ENCODE measurements at regions not wholly inside any gene's neighbourhood (a gene's known extent, or its start where the extent isn't known, plus 50 kb on each side); places are given as distances from the start of the nearest gene placed in this dataset.

DNA sequence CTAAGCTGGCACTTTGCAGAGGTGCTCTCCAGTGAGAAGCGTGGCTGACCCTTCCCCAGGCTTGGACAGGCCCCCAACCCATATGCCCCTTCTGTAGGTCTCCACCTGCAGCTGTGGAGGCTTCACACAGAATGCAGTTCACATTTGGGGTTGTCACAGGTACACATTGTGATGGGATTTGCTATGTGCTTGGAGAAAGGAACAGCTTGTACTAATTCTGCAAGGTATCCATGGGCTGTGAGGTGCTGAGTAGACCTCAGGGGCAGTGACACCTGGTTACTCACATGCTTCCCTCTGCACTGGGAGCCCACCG is 188.9 kb downstream of the CXCL12 start:
- no peak for ATAC-seq
- TF ChIP-seq TOX (CRISPR knock-in tag; IDR thresholded peaks at IDR 0.05; ENCODE audit: borderline replicate concordance): no peak
- TF ChIP-seq, protein P1, sequence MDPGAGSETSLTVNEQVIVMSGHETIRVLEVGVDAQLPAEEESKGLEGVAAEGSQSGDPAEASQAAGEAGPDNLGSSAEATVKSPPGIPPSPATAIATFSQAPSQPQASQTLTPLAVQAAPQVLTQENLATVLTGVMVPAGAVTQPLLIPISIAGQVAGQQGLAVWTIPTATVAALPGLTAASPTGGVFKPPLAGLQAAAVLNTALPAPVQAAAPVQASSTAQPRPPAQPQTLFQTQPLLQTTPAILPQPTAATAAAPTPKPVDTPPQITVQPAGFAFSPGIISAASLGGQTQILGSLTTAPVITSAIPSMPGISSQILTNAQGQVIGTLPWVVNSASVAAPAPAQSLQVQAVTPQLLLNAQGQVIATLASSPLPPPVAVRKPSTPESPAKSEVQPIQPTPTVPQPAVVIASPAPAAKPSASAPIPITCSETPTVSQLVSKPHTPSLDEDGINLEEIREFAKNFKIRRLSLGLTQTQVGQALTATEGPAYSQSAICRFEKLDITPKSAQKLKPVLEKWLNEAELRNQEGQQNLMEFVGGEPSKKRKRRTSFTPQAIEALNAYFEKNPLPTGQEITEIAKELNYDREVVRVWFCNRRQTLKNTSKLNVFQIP (CRISPR knock-in tag; IDR thresholded peaks at IDR 0.05; ENCODE audit: borderline replicate concordance, low read depth): no peak
- TF ChIP-seq, protein P2, sequence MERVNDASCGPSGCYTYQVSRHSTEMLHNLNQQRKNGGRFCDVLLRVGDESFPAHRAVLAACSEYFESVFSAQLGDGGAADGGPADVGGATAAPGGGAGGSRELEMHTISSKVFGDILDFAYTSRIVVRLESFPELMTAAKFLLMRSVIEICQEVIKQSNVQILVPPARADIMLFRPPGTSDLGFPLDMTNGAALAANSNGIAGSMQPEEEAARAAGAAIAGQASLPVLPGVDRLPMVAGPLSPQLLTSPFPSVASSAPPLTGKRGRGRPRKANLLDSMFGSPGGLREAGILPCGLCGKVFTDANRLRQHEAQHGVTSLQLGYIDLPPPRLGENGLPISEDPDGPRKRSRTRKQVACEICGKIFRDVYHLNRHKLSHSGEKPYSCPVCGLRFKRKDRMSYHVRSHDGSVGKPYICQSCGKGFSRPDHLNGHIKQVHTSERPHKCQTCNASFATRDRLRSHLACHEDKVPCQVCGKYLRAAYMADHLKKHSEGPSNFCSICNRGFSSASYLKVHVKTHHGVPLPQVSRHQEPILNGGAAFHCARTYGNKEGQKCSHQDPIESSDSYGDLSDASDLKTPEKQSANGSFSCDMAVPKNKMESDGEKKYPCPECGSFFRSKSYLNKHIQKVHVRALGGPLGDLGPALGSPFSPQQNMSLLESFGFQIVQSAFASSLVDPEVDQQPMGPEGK (CRISPR knock-in tag; IDR thresholded peaks at IDR 0.05; ENCODE audit: borderline replicate concordance): no peak

DNA sequence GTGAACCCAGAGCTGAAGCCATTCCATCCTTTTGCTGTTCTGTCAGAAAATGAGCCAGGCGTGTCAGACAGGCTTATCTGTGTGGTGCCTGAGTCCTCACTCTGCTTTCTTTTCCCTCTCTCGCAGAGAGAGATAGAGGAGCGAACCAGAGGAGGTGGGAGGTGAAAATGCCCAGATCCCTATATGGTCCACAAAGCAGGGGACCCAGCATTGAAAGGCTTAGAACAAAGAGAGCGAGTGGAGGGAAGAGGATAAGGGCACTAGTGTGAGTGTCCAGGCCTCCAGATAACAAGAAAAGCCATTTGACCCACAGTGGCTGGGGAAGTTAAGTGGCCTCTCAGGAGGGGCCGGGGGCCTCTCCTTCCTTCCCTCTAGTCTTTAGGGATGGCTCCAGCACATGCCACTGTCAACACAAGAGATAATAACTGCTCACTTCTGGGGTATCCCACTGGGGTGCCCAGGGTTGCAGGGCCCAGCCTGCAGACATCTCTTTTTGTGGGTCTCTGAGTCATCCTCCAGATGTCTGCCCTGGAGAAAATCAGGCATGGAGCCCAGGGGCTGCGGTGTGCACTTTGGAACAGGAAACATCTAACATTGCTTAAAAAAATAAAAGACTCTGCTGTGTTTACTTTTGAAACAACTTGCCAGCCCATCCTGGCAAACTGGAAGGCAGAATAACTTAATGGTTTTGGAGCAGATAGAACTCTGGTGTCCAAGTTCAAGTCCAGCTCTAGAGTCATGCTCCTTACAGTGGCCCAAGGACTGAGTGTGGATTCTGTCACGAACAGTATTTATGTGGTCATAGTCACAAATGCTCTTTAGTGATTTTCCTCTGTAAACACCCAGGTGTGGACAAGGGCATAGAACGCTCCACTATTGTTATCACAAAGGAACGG is 189.5 kb downstream of the CXCL12 start:
- TF ChIP-seq ZC3H10 (CRISPR knock-in tag; IDR thresholded peaks at IDR 0.05) (no peak), CSDC2 (CRISPR knock-in tag; IDR thresholded peaks at IDR 0.05) (no peak), TCF4 (CRISPR knock-in tag; IDR thresholded peaks at IDR 0.05; ENCODE audit: borderline replicate concordance) (no peak), RARB (CRISPR knock-in tag; IDR thresholded peaks at IDR 0.05) (no peak), ZNF70 (CRISPR knock-in tag; IDR thresholded peaks at IDR 0.05) (no peak), ZFP3 (CRISPR knock-in tag; IDR thresholded peaks at IDR 0.05) (no peak), OSR1 (CRISPR knock-in tag; IDR thresholded peaks at IDR 0.05) (no peak), SNAI2 (CRISPR knock-in tag; IDR thresholded peaks at IDR 0.05) (no peak), GLIS3 (CRISPR knock-in tag; IDR thresholded peaks at IDR 0.05) (no peak)
- TF ChIP-seq, protein P2 (CRISPR knock-in tag; IDR thresholded peaks at IDR 0.05; ENCODE audit: borderline replicate concordance): no peak
- TF ChIP-seq, protein P1 (CRISPR knock-in tag; IDR thresholded peaks at IDR 0.05; ENCODE audit: borderline replicate concordance, low read depth): no peak
- TF ChIP-seq, protein P3, sequence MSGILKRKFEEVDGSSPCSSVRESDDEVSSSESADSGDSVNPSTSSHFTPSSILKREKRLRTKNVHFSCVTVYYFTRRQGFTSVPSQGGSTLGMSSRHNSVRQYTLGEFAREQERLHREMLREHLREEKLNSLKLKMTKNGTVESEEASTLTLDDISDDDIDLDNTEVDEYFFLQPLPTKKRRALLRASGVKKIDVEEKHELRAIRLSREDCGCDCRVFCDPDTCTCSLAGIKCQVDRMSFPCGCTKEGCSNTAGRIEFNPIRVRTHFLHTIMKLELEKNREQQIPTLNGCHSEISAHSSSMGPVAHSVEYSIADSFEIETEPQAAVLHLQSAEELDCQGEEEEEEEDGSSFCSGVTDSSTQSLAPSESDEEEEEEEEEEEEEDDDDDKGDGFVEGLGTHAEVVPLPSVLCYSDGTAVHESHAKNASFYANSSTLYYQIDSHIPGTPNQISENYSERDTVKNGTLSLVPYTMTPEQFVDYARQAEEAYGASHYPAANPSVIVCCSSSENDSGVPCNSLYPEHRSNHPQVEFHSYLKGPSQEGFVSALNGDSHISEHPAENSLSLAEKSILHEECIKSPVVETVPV (CRISPR knock-in tag; IDR thresholded peaks at IDR 0.05): no peak
- ATAC-seq: peak; percentile 97

DNA sequence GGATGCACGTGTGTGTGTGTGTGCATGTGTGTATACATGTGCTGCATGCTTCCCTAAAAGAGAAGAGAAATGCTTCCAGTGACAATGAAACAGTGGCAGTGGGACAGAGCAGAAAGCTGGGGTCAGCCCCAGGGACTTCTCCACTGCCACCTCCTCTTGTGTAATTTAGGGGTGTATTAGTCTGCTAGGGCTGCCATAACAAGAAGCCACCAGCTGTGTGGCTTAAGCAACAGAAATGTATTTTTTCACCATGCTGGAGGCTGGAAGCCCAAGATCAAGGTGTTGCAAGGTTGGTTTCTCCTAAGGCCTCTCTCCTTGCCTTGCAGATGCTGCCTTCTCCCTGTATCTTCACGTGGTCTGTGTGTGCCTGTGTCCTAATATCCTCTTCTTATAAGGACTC is 190.5 kb downstream of the CXCL12 start:
- no peak for ATAC-seq
- TF ChIP-seq, protein P1 (CRISPR knock-in tag; IDR thresholded peaks at IDR 0.05; ENCODE audit: borderline replicate concordance, low read depth): no peak
- TF ChIP-seq TOX (CRISPR knock-in tag; IDR thresholded peaks at IDR 0.05; ENCODE audit: borderline replicate concordance) (no peak), BACH2 (CRISPR knock-in tag; IDR thresholded peaks at IDR 0.05; ENCODE audit: borderline replicate concordance) (no peak), ZC3H10 (CRISPR knock-in tag; IDR thresholded peaks at IDR 0.05) (no peak), ZFP3 (CRISPR knock-in tag; IDR thresholded peaks at IDR 0.05) (no peak), ISL1 (CRISPR knock-in tag; IDR thresholded peaks at IDR 0.05) (no peak), ZNF70 (CRISPR knock-in tag; IDR thresholded peaks at IDR 0.05) (no peak), PPARA (CRISPR knock-in tag; IDR thresholded peaks at IDR 0.05; ENCODE audit: borderline replicate concordance) (no peak), TCF4 (CRISPR knock-in tag; IDR thresholded peaks at IDR 0.05; ENCODE audit: borderline replicate concordance) (no peak), OSR1 (CRISPR knock-in tag; IDR thresholded peaks at IDR 0.05) (no peak), ZNF8 (CRISPR knock-in tag; IDR thresholded peaks at IDR 0.05) (no peak), ZNF565 (CRISPR knock-in tag; conservative IDR thresholded peaks at IDR 0.05; ENCODE audit: low read depth) (no peak), CSDC2 (CRISPR knock-in tag; IDR thresholded peaks at IDR 0.05) (no peak)
- TF ChIP-seq, protein P4, sequence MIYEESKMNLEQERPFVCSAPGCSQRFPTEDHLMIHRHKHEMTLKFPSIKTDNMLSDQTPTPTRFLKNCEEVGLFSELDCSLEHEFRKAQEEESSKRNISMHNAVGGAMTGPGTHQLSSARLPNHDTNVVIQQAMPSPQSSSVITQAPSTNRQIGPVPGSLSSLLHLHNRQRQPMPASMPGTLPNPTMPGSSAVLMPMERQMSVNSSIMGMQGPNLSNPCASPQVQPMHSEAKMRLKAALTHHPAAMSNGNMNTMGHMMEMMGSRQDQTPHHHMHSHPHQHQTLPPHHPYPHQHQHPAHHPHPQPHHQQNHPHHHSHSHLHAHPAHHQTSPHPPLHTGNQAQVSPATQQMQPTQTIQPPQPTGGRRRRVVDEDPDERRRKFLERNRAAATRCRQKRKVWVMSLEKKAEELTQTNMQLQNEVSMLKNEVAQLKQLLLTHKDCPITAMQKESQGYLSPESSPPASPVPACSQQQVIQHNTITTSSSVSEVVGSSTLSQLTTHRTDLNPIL (CRISPR knock-in tag; IDR thresholded peaks at IDR 0.05; ENCODE audit: low read depth): no peak
- TF ChIP-seq, protein P2 (CRISPR knock-in tag; IDR thresholded peaks at IDR 0.05; ENCODE audit: borderline replicate concordance): no peak
- TF ChIP-seq, protein P3 (CRISPR knock-in tag; IDR thresholded peaks at IDR 0.05): no peak

Measured in SK-N-SH treated with all-trans-retinoic acid at 6 μM for 48 hours (cell line).